ENCODE measurements at regions not wholly inside any gene's neighbourhood (a gene's known extent, or its start where the extent isn't known, plus 50 kb on each side); places are given as distances from the start of the nearest gene placed in this dataset.

DNA sequence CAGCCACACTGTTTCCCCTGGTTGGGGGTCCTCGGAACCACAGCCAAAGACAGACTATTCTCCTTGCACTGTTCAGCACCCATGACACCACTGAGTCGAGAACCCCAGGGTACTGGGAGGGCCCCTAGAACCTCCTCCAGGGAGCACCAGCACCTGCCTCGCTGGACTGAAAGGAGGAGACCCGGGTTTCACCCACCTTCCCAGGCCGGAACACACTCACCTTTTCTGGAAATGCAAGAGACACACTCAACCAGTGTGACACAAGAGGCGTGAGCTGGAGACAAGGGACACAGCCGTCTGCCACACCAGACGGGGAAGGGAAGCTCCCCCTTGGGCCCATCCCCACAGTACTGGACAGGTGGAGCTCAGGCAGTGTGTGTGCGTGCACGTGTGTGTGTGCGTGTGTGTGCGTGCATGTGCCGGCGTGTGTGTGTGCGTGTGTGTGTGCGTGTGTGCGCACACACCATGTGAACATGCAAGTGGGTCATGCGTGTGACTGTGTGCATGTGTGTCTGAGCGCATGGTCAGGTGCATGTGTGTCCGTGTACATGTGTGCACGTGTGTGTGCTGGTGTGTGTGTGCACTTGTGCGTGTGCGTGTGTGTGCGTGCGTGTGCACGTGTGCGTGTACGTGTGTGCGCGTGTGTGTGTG lies 128.8 kb upstream of the NKX1-1 start:
- TF ChIP-seq POLR2AphosphoS5 (IDR thresholded peaks at IDR 0.05; ENCODE audit: low read depth, low read length) (no peak), POLR2A (IDR thresholded peaks at IDR 0.05; ENCODE audit: low read depth, low read length) (no peak)

Measured in GM12891 (cell line).